Natural killer cell (primary cell): ENCODE measurements at regions not wholly inside any gene's neighbourhood (a gene's known extent, or its start where the extent isn't known, plus 50 kb on each side); places are given as distances from the start of the nearest gene placed in this dataset.

Experiments used
- ATAC-seq, 3 donors: fragments of 150-1000 bp in 2 of 3; fragments of 200-7000 bp in 1 of 3; cut with Tn5 transposase; 1 replicate in 1 of 3; 2 replicates in 2 of 3; pipeline ENCODE4 v1.10.0; 2021; ENCODE audit warnings: mild to moderate bottlenecking in 2 of 3, moderate library complexity in 2 of 3
- DNase-seq, 2 donors: peaks; one replicate each; pipeline versions ENCODE4 v3.0.0 to v3.0.0-alpha.2; 2013 to 2021; ENCODE audit warnings: mixed read lengths in 1 of 2
- H3K27ac ChIP-seq: one replicate; pipeline ENCODE4 v1.5.1; 2013; ENCODE audit warnings: mild to moderate bottlenecking, low read length
- H3K27me3 ChIP-seq: one replicate; pipeline ENCODE4 v1.6.1; 2013; ENCODE audit warnings: low read length; ENCODE audit not compliant: control insufficient read depth, insufficient read depth
- H3K36me3 ChIP-seq: one replicate; pipeline ENCODE4 v1.6.1; 2013; ENCODE audit warnings: low read length; ENCODE audit not compliant: control insufficient read depth, insufficient read depth
- H3K4me1 ChIP-seq: one replicate; pipeline ENCODE4 v1.6.1; 2013; ENCODE audit warnings: low read length; ENCODE audit not compliant: control insufficient read depth, insufficient read depth
- H3K4me3 ChIP-seq: one replicate; pipeline ENCODE4 v1.5.1; 2013; ENCODE audit warnings: low read length
- H3K9me3 ChIP-seq: one replicate; pipeline ENCODE4 v1.6.1; 2013; ENCODE audit warnings: low read length; ENCODE audit not compliant: control insufficient read depth, insufficient read depth
- H3K27ac Mint-ChIP-seq, 2 donors: one replicate each; pipeline ENCODE4 v1.8.0; 2022; ENCODE audit warnings: mild to moderate bottlenecking in 2 of 2, mixed read lengths in 2 of 2, moderate library complexity in 1 of 2
- H3K27me3 Mint-ChIP-seq, 2 donors: one replicate each; pipeline ENCODE4 v1.8.0; 2022; ENCODE audit warnings: low read depth in 2 of 2, mixed read lengths in 2 of 2
- H3K36me3 Mint-ChIP-seq: one replicate; pipeline ENCODE4 v1.8.0; 2022; ENCODE audit warnings: mixed read lengths
- H3K4me1 Mint-ChIP-seq, 2 donors: one replicate each; pipeline ENCODE4 v1.8.0; 2022; ENCODE audit warnings: mixed read lengths in 2 of 2
- H3K4me3 Mint-ChIP-seq: one replicate; pipeline ENCODE4 v1.8.0; 2022; ENCODE audit warnings: mild to moderate bottlenecking, moderate library complexity, mixed read lengths
- H3K9me3 Mint-ChIP-seq, 2 donors: one replicate each; pipeline ENCODE4 v1.8.0; 2022; ENCODE audit warnings: mixed read lengths in 2 of 2
- CTCF ChIP-seq: fragments of 200-600 bp; IDR thresholded peaks from one replicate; pipeline ENCODE4 v1.8.0; 2022; ENCODE audit warnings: antibody characterized with exemption
- WGBS: methylation state at CpG from one replicate; pipeline ENCODE4 v1.1.7; 2013; ENCODE audit warnings: missing lambda C conversion rate; ENCODE audit not compliant: insufficient coverage; 5-methylcytosine and 5-hydroxymethylcytosine counted together
- intact Hi-C: fragments of 100-400 bp; cut with micrococcal nuclease; formaldehyde crosslinking; loops from one replicate; pipeline ENCODE4 v1.14.2; 2022

GRCh38 chr13:85430216-85430794 is 368.9 kb downstream of the SLITRK6 start:
- DNase-seq, result no peak
- no peak overlapping the region for H3K4me3 ChIP-seq
- peaks cover 16% of the 10 kb centered on the region for H3K9me3 ChIP-seq
- TF ChIP-seq CTCF, result no peak
- no peaks in the 10 kb centered on the region for H3K4me1 ChIP-seq
- no peaks in the 10 kb centered on the region for H3K36me3 ChIP-seq
- intact Hi-C loops, result no loop called here
- peaks cover 10% of the 10 kb centered on the region for H3K36me3 Mint-ChIP-seq
- H3K9me3 Mint-ChIP-seq, result peaks cover 6 to 8% of the 10 kb centered on the region in 2 donors
- 96% methylated on average over 1 of the region's 1 CpG for WGBS
- ATAC-seq, result no peak
- H3K27me3 ChIP-seq, result no peaks in the 10 kb centered on the region
- no peaks in the 10 kb centered on the region for H3K4me1 Mint-ChIP-seq
- no peak overlapping the region for H3K27ac ChIP-seq
- no peak overlapping the region for H3K4me3 Mint-ChIP-seq
- no peak overlapping the region for H3K27ac Mint-ChIP-seq
- no peaks in the 10 kb centered on the region for H3K27me3 Mint-ChIP-seq

GRCh38 chr13:85427416-85427815 is 371.8 kb downstream of the SLITRK6 start:
- Histone ChIP-seq H3K36me3 (no peaks in the 10 kb centered on the region), H3K27ac (no peak overlapping the region), H3K27me3 (no peaks in the 10 kb centered on the region), H3K4me1 (no peaks in the 10 kb centered on the region), H3K9me3 (peaks cover 16% of the 10 kb centered on the region), H3K4me3 (no peak overlapping the region)
- Mint-ChIP-seq H3K4me3 (no peak overlapping the region), H3K4me1 (no peaks in the 10 kb centered on the region), H3K27ac (no peak overlapping the region), H3K36me3 (peaks cover under 1% of the 10 kb centered on the region), H3K27me3 (no peaks in the 10 kb centered on the region), H3K9me3 (peaks cover 6 to 8% of the 10 kb centered on the region in 2 donors)
- intact Hi-C loops, result no loop called here
- no peak for DNase-seq
- no peak for TF ChIP-seq CTCF
- ATAC-seq, result no peak

GRCh38 chr13:85420136-85420535 is 379.1 kb downstream of the SLITRK6 start:
- Histone ChIP-seq H3K4me3 (no peak overlapping the region), H3K4me1 (no peaks in the 10 kb centered on the region), H3K27me3 (no peaks in the 10 kb centered on the region), H3K36me3 (no peaks in the 10 kb centered on the region), H3K9me3 (no peaks in the 10 kb centered on the region), H3K27ac (no peak overlapping the region)
- DNase-seq, result no peak
- Mint-ChIP-seq H3K9me3 (peaks cover 7 to 10% of the 10 kb centered on the region in 2 donors), H3K27ac (no peak overlapping the region), H3K4me1 (no peaks in the 10 kb centered on the region), H3K36me3 (no peaks in the 10 kb centered on the region), H3K4me3 (no peak overlapping the region), H3K27me3 (no peaks in the 10 kb centered on the region)
- no peak for ATAC-seq
- 88% methylated on average over 1 of the region's 2 CpGs for WGBS
- intact Hi-C loops, result no loop called here
- no peak for TF ChIP-seq CTCF

GRCh38 chr13:85419611-85420010 is 379.6 kb downstream of the SLITRK6 start:
- no peaks in the 10 kb centered on the region for H3K36me3 Mint-ChIP-seq
- H3K9me3 Mint-ChIP-seq, result peaks cover 6 to 7% of the 10 kb centered on the region in 2 donors
- no peak overlapping the region for H3K4me3 ChIP-seq
- no peaks in the 10 kb centered on the region for H3K4me1 ChIP-seq
- H3K36me3 ChIP-seq, result no peaks in the 10 kb centered on the region
- H3K27me3 ChIP-seq, result no peaks in the 10 kb centered on the region
- no peak overlapping the region for H3K27ac ChIP-seq
- H3K4me1 Mint-ChIP-seq, result no peaks in the 10 kb centered on the region
- H3K4me3 Mint-ChIP-seq, result no peak overlapping the region
- H3K27ac Mint-ChIP-seq, result no peak overlapping the region
- DNase-seq, result no peak
- intact Hi-C loops, result no loop called here
- H3K9me3 ChIP-seq, result no peaks in the 10 kb centered on the region
- WGBS, result no CpG with 5 or more reads among the region's 1 CpG
- ATAC-seq, result no peak
- H3K27me3 Mint-ChIP-seq, result no peaks in the 10 kb centered on the region
- no peak for TF ChIP-seq CTCF
